LoVo (cell line): ENCODE measurements at regions not wholly inside any gene's neighbourhood (a gene's known extent, or its start where the extent isn't known, plus 50 kb on each side); places are given as distances from the start of the nearest gene placed in this dataset.
"Not testable (repeated sequence)": the region's sequence is repeated elsewhere in the genome, so short reads cannot be mapped to it uniquely, and the experiment has no call there.

Experiments
- DNase-seq: peaks from one replicate; pipeline ENCODE4 v3.0.0-alpha.2; 2016; ENCODE audit warnings: low spot score

DNA sequence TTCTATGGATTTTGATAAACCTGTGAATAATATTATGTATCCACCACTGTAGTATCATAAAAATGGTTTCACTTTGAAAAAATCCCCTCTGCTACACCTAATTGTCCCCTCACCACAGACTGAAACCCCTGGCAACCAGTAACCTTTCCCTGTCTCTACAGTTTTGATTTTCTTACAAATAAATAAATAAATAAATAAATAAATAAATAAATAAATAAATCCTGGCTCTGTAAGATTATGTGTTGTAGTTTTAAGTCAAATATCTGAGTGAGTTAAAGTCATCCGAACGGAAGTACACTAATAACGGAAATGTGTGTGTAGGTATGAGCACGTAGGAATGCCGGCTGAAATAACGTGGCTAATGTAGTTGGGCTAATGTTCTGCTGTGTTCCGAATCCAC lies 641.5 kb downstream of the GABRG1 start:
- no peak for DNase-seq

DNA sequence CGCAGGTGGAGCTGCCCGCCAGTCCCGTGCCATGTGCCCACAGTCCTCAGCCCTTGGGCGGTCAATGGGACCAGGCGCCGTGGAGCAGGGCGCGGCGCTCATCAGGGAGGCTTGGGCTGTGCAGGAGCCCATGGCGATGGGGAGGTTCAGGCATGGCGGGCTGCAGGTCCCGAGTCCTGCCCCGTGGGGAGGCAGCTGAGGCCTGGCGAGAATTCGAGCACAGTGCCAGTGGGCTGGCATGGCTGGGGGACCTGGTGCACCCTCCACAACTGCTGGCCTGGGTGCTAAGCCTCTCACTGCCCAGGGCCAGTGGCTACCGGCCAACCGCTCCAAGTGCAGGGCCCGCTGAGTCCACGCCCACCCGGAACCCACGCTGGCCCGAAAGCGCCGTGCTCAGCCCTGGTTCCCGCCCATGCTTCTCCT lies 646.5 kb downstream of the GABRG1 start:
- DNase-seq = no peak

DNA sequence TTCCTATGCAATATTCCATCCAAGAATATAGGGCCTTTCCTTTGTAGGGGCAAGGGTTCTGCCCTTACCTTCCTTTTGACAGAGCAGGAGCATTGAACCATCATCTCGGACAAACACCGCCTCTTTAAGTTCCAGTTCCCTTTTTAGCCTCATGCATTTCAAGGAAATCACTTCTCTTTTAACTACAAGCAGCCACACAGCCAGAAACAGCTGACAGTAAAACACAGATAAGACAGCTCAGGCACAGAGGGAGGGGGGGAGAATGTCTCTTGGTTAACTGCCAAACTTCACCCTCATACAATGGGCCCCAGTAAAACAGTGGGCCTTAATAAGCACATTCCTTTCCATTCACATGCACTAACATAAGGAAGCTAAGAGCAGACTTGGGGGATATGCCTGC lies 648.3 kb downstream of the GABRG1 start:
- DNase-seq = no peak

DNA sequence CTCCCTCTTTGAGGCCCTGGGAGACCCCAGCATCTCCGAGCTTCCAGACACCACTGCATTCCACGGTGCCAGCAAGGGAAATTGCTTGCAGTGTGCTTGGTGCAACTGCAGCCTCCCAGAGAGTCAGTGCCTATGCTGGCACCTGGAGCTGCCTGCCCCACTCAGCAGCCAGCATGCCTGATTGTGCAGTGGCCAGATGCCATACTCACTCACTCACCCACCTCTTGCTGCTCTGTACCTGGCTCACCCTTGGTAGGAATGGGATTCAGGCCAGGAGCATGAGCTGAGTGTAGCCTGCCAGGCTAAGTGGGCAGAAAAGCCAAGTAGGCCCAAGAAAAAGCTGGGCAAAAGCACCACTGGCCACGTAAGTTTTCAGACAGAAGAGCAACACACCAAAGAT lies 651.4 kb downstream of the GABRG1 start:
- no peak for DNase-seq

DNA sequence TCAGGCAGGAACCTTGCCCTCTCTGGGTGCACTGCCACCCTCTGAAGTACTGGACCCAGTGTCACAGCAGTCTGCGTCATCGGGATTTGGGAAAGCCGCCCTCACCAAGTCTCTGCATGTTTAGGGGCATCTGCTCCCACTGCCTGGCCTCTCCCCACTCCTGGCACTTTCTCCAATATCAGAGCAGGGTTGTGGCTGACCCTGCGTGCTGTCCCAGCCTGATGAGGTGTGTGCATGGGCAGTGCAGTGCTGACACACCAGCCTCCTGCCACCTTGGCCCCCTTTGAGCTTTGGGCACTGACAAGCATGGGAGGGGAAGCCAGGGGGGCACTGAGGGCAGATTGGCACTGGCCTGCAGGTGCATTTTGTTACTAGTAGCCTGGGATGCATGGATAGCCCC lies 652.5 kb downstream of the GABRG1 start:
- DNase-seq = no peak

DNA sequence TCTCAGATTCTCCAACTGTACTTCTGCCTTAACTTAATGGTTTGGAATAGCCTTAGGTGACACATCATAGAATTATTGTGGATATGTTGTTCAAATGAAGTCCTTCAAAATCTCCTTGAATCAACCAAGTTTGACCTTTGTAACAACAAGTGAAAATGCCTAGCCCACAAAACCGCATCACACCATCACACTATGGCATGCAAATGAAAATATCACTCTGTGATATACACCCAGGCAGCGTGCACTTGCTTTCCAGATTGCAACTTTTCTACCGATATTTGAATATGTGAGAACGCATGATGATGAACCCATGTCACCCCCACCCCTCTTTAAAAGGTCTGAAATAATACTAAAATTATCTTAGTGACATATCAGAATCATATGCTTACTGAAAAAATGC lies 656.7 kb downstream of the GABRG1 start:
- DNase-seq = no peak

DNA sequence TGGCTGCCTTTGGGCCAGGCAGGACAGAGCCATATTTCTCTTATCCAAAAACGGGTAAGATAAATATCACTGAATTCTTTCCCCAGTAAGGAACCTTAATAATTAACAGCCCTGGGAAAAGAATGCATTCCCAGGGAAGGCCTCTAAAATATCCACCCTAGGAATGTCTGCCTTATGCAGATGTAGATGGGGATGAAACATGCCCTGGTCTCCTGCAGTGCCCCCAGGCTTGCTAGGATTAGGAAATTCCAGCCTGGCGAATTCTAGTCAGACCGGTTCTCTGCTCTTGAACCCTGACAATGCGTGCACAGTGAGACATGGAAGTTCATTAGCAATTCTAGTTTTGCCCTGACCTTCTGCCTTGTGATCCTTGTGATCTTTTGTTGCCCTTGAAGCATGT lies 663.7 kb downstream of the GABRG1 start:
- not testable (repeated sequence) for DNase-seq

DNA sequence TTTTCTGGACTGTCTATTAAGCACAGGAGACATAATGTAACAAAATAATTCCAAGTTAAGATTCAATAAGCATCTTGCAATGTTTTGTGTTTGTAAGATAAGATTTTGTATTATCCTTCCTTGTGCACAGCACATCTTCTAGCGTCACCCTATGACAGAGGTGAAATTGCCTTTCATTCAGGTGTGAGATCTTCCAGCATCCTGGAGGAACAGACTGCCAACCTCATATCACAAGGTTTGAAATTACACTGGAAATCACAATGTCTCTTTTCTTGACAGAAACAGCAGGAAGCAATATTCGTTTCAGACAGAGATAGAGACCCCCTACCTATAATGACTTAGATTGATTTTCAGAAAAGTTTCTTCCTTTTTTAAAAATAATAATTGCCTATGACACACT lies 668.6 kb downstream of the GABRG1 start:
- no peak for DNase-seq

DNA sequence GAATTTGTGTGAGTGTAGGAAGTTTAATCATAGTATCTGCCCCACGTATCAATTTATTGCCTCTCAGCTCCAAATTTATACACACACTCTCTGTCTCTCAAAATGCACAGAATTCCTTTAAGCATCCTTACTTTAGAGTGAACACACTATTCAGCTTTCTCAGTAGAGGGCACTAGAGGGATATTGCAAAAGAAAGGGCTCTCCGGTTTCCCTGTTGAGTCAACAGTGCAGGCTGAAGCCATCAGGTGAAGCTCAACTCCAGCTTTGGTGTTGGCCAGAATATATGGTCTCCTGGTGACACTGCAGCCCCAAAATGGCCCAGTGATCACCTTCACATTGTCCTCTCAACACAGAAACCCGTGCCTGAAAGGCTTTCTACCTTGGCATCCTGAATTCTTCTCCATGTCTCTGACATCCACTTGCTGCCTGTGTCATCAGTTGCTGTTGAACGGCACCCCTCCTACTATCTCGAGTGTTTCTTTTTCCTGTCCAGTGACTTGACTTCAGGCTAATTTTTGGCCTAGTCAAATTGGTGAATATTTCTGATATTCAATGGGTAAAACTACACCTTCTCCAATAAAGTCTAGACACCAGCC lies 670.5 kb downstream of the GABRG1 start:
- peak; percentile 53 for DNase-seq

DNA sequence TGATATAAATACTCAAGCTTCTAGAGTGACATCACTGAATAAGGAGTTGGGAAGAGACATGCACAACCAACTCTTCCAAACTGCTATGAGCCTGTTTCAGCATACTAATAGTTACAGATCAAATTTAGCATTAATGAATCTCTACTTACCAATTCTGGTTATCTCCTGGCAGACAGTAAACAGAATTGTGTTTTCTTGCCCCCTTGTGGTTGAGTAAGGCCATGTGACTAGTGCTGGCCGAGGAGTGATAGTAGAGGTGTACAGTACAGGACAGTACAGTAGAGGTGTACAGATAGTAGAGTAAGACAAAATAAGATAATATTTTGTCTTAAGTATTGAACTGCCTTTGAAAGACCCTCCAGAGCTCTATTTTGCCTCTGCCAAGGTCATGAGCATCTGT lies 681.4 kb downstream of the GABRG1 start:
- peak; percentile 20 for DNase-seq

DNA sequence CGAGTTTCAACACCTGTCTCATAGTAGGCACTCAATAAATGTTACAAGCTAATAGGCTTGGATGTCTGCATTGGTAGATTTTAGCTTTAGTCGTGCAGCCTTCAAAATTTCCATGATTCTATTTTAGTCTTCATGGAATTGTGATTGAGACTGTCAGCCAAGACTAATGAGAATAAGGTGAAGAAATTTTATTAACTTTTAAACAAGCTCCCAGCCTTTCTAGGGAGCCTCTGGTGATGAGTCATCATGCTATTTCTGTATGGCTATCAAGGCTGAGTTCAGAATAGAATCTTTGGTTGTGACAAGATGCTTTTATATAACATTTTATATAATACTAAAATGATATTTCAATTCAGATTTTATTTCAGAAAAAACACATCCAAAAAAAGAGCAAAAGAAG lies 685.8 kb downstream of the GABRG1 start:
- no peak for DNase-seq

DNA sequence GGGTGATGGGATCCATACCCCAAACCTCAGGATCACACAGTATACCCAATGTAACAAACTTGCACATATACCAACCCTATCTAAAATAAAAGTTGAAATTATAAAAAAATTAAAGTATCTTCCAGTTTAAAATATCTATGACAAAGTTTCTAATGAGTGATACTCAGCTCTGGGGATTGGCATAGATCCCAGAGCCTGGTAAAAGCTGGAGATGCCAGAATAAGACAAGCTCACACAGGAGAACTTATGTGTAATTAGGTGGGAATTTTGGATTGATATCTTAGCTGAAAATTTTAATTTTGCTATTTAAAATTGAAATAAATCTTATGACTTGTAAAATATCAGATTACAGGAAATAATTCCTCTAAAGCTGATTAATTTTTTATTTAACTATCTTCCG lies 686.5 kb downstream of the GABRG1 start:
- no peak for DNase-seq

DNA sequence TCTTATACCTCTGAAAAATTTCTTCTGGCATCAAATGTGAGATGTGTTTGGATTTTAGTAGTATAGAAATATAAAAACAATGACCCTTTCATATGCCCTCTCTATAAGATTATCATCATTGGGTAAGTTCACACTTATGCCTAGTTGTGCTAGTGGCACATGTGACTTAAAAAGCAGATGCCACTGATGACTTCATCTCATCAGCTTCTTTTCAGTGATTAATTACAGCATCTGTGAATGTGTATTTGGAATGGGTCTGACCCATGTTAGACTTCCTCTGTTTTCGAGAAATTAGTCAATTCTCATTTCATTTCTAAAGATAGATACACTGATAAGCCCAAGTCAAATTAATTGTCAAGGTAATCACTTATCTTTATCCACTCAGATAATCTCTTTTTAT lies 698.7 kb downstream of the GABRG1 start:
- DNase-seq = no peak

DNA sequence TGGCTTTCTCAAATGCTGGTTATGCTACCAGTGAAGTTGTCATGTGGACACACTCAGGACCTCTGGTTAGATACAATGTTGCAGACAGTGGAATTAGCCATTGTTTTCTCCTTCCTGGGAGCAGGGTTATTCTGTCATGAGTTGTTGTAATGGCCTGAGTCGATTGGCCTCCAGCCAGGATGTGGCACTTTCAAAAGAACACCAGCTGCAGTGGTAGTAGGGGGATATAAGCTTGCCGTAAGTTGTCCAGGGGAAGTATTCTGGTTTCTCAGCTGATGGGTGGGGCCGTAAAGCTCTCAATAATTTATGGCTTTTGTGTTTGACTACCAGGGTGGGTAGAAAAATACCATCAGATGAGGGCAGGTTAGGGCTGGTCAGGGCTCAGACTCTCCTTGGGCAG lies 697.5 kb upstream of the GNPDA2 start:
- DNase-seq = no peak

DNA sequence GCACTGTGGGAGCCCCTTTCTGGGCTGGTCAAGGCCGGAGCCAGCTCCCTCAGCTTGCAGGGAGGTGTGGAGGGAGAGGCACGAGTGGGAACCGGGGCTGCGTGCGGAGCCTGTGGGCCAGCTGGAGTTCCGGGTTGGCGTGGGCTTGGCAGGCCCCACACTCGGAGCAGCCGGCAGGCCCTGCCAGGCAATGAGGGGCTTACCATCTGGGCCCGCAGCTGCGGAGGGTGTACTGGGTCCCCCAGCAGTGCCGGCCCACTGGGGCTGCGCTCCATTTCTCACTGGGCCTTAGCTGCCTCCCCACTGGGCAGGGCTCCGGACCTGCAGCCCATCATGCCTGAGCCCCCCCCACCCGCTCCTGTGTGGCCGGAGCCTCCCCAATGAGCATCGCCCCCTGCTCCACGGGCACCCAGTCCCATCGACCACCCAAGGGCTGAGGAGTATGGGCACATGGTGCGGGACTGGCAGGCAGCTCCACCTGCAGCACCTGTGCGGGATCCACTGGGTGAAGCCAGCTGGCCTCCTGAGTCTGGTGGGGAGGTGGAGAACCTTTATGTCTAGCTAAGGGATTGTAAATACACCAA lies 693.8 kb upstream of the GNPDA2 start:
- DNase-seq = not testable (repeated sequence)

DNA sequence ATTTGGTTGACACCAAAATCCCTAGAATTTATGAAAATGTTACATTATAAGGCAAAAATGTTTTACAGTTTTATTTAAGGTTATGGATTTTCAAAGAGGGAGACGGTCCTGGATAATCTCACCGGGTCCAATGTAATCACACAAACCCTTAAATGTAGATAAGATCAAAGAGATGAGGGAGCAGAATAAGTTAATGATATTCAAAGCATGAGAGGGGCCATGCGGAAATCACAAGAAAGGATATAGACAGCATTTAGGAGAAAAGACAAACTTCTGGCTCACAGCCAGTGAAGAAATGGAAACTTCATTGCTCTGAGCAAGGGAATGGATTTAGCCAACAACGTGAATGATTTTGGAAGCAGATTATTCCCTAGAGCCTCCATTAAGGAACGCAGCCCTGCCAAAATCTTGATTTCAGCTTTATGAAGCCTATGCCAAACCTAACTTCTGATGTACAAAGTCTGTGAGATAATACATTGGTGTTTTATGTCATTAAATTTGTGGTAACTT lies 684.4 kb upstream of the GNPDA2 start:
- DNase-seq = no peak

DNA sequence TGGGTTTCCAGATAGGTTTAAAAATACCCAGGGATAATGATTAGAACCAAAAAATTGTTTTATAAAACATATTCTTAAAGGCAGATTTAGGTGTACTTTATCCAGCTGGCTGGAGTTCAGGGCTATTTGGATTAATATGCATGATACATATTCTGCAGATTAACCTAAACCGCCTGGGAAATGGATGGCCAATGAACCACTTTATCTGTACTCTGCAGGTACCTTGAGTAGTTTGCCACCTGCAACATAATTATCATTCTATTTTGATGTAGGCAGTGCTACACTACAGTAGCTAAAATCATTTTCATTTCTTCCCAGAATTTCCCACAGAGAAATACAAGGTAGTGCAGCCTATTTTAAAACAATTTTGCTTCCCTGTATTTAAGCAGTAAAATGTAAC lies 683.2 kb upstream of the GNPDA2 start:
- no peak for DNase-seq

DNA sequence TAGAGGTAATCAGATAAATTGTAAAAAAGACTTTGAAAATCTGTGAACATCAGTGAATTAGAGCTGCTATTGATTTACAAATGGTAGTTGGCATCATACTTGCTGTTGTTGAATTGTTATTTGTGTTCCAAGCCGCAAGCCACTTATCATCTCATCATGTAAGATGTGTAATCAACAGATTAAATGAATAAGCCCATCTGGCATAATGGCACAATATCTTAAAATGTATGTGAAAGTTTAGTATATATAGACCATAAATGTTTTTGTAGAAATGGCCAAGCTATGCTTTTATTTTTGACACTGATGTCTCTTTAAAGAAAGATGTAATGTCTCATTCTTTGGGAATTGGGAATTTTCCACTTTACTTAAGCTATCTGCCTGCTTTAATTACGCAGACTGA lies 682.6 kb upstream of the GNPDA2 start:
- DNase-seq = no peak

DNA sequence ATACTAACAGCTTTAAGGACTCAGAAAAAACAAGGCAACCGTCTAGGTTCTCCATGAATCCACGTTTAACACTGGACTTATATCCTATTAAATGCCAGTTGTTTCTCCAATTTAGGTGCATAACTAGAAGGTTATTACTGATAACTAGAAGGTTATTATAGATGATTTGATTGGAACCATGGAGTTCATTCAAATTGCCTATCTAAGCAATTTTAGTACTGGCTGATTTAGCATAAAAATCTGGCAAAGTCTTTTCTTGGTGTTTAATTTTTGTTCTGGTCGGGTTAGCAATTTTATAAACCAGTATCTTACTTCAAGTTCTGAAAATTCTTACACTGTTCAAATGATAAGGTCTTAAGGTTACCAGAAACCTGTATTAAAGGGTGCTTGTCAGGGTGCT lies 672.8 kb upstream of the GNPDA2 start:
- no peak for DNase-seq

DNA sequence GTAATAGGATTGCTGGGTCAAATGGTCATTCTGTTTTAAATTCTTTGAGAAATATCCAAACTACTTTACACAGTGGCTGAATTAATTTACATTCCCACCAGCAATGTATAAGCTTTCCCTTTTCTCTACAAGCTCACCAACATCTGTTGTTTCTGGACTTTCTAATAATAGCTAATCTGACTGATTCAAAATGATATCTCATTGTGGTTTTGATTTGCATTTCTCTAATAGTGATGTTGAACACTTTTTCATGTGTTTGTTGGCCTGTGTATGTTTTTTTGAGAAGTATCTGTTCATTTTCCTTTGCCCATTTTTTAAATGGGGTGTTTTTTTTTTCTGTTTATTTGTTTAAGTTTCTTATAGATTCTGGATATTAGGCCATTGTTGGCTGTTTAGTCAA lies 659.0 kb upstream of the GNPDA2 start:
- no peak for DNase-seq

DNA sequence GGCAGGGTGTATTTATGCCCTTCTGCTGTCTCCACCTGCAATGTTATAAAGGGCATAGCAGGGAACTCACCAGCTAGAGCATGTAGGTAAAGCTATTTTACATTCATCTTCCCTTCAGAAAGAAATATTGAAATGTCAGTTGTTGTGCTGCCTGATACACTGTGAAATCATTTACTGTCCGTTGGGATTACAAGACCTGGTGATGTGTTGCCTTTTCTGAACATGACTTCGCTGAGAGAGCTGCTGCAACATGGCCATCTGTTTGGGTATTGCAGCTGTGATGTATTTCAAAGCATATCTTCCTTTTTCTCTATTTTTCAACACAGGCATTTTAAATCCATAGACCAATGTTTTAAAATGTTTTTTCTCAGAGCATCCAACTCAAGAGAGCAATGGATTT lies 644.1 kb upstream of the GNPDA2 start:
- DNase-seq = no peak

DNA sequence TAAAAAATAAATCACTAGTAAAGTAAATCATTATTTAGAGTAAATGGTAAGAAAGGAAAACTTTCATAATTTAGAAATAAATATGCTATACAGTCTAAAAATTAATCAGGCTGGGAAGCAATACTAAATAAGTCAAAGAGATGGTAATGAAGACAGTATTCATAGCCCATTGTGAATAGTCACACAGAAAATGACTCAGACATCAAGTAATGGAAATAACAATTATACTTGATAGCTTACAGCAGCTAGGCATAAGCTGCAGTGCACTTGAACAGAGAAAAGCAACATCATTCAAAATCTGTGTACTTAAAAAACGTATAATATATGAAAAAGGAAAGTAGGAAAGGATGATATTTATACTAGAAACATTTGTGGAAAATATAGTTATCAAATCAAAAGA lies 642.5 kb upstream of the GNPDA2 start:
- no peak for DNase-seq

DNA sequence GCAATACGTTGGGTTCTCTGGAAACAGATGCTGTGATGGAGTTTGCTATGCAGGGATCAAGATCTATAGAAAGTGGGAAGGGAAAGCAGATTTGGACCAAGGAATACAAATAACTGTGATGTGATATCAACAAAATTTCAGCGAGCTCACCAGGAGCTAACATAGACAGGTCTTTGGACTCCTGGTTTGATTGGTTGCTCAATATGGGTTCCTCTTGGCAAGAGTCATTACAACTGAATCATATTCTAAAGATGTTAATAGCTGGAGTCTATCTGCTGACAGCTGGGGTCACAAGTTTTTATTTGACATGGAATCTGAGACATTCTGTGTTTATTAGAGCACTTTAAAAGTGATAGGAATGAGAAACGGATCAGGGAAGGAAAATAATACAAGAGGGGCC lies 637.6 kb upstream of the GNPDA2 start:
- no peak for DNase-seq
